SH-SY5Y (cell line): ENCODE measurements at regions not wholly inside any gene's neighbourhood (a gene's known extent, or its start where the extent isn't known, plus 50 kb on each side); places are given as distances from the start of the nearest gene placed in this dataset.

Experiments
- GATA2 ChIP-seq: IDR thresholded peaks from 2 replicates; pipeline ENCODE4 v1.6.1; 2011; ENCODE audit warnings: mild to moderate bottlenecking, low read depth, low read length
- GATA3 ChIP-seq: IDR thresholded peaks from 2 replicates; pipeline ENCODE4 v1.6.1; 2011; ENCODE audit warnings: low read depth, mild to moderate bottlenecking, low read length, moderate library complexity

DNA sequence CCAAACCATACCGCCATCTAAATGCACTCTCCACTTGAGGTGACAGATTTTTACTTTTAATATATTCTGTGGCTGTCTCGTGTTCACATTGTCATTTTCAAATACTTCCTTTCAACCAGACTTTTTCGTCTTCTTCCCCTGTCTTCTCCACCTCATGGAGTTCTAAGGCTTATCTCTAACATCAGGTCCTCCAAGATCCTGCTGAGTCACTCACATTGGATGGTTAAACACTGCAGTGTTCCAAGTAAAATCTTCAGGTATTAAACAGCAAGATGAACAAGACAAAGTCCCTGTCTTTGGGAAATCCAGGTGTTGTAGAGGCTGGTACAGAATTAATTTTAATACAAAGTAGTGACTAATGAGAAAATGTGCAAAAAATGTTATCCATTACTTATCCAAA lies 330.2 kb upstream of the KIF2B start:
- TF ChIP-seq GATA2 (no peak), GATA3 (no peak)
